GM18861 (cell line): ENCODE measurements at regions not wholly inside any gene's neighbourhood (a gene's known extent, or its start where the extent isn't known, plus 50 kb on each side); places are given as distances from the start of the nearest gene placed in this dataset.

ENCODE experiments used
- ATAC-seq: cut with Tn5 transposase; IDR thresholded peaks from one replicate; pipeline ENCODE4 v1.9.1; 2021; ENCODE audit not compliant: unreplicated experiment

DNA sequence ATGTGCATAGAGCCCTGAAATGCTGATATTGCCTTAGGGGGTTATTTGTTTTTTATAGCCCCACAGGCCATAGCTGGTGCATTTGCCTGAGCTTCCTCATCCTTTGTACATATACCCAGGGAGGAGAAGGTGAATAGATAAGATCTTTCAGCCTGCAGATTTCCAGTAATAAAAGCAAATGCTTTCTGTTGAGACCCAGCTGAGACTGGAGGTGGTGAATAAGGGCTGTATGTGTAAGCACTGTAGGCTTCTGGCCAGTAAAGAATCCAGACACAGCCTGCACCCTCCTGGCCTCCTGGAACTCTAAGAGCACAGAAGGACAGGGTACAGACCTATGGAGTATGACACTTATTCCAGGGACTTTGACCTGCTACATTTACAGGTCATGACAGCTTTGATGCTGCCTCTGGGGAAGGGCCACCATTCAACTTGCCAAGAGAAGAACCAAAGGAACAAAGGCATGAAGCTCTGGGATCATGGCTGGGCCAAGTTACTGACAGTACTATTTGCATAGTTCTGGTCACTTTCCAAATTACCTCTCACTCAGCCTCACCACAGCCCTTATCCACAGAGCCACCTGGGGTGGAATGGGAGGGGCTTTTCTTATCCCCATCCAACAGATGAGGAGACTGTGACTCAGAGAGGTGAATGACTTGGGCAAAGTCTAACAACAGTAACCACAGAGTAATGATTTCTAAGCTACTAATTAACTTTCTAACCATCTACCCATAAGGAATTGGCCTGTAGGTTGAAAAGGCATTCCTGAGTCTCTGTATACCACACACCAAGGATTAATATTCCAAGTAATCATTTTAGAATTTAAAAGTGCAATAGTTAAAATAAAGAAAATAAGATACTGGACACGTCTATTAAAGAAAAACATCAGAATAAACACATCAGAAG, 604.5 kb upstream of the KLF4 start:
- no peak for ATAC-seq

DNA sequence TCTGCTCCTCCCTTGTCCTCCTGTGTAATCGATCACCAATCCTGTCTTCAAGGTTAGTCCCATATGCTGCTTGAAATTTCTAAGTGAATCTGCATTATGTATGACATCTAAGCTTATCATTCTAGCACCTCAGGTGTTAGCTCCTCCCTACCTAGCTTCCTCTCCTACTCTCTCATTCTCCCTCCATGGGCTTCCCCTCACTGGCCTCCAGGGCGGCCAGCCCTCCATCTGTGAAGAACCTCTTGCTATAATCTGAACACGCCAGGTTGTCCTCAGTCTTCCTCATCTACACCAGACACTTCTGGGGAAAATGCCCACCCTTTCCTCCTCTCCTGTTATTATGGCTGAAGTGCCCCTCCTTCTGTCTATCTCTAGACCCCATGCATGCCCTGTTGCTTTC, 599.3 kb upstream of the KLF4 start:
- no peak for ATAC-seq

DNA sequence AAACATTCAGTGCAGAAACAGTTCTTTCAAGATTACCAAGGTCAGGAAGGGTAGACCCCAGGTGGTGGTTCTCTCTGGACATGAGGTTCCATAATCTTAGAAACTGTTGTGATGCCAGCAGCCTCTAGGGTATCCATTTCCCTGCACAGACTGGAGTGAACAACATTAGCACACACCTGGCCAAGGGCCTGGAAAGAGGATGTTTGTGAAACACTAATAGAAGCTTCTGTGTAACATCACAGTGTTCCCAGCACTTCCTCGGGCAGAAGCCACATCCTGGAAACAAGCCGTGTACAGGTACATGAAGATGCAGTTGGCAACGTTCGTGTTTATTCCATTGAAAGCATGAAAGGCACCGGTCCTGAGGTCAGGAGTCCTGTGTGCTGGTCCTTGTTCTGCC, 598.2 kb upstream of the KLF4 start:
- no peak for ATAC-seq

- ATAC-seq: no peak
These were observed 597.1 kb upstream of the KLF4 start for GRCh38 chr9:108086624-108087023.

- ATAC-seq: no peak
These were observed 595.7 kb upstream of the KLF4 start for GRCh38 chr9:108085294-108085693.

- ATAC-seq: no peak
These were observed 594.3 kb upstream of the KLF4 start for GRCh38 chr9:108083796-108084352.

DNA sequence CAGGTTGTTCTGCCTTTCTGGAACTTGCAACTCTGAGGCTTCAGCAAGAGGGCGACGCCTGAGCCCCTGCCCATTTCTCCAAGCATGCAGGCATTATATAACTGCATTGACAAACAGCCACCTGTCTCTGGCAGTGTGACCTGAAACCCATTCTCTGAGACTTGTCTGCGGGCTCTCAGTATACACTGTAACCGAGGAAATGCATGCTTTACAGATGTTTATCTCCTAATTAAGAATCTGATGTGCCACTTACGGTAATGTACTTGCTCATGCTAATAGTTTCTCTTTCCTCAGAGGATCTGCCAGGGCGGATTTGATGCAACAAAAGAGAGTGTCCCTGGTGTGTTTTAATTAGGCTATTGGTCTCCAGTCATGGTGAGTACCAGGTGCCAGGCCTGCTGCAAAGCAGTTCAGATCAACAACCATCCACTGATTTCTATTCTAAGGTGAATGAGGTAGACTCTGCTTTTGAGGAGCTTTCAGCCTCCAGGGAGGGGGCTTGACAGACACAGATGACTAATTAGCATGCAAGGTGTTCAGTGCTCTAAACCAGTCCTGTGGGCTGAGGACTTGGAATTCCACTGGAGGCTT, 593.7 kb upstream of the KLF4 start:
- no peak for ATAC-seq

GRCh38 chr9:108081112-108081511, 591.5 kb upstream of the KLF4 start:
- ATAC-seq: no peak

GRCh38 chr9:108080285-108080684, 590.7 kb upstream of the KLF4 start:
- no peak for ATAC-seq

GRCh38 chr9:108078811-108079210, 589.2 kb upstream of the KLF4 start:
- ATAC-seq: no peak

GRCh38 chr9:108078375-108078774, 588.8 kb upstream of the KLF4 start:
- ATAC-seq: no peak

- no peak for ATAC-seq
These were observed 588.0 kb upstream of the KLF4 start for GRCh38 chr9:108077556-108077955.

- ATAC-seq: no peak
These were observed 585.3 kb upstream of the KLF4 start for GRCh38 chr9:108074900-108075299.

GRCh38 chr9:108073823-108074222, 584.3 kb upstream of the KLF4 start:
- no peak for ATAC-seq

DNA sequence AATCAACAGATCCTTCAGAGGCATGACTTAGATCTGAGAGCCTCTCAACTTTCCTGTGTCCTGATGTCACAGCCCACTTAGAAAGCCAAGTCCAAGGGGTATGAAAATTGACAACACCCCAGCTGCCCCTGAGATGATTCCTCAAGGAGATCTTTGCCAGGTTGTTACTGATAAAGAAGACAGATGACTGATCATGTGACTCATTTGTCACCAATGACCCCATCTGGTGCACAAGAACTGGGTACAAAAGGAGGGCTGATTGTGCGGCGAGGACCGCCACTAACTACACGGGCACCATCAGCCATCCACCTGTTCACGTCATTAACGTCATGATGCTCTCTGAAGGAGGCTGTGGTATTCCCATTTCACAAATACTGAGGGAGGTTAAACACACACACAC, 583.2 kb upstream of the KLF4 start:
- ATAC-seq: no peak

GRCh38 chr9:108070861-108071260, 581.3 kb upstream of the KLF4 start:
- no peak for ATAC-seq

GRCh38 chr9:108069991-108070390, 580.4 kb upstream of the KLF4 start:
- ATAC-seq: no peak

- ATAC-seq: no peak
These were observed 573.1 kb upstream of the KLF4 start for GRCh38 chr9:108062680-108063079.

GRCh38 chr9:108060175-108060574, 570.6 kb upstream of the KLF4 start:
- ATAC-seq: no peak

- no peak for ATAC-seq
These were observed 568.7 kb upstream of the KLF4 start for GRCh38 chr9:108058135-108058814.

DNA sequence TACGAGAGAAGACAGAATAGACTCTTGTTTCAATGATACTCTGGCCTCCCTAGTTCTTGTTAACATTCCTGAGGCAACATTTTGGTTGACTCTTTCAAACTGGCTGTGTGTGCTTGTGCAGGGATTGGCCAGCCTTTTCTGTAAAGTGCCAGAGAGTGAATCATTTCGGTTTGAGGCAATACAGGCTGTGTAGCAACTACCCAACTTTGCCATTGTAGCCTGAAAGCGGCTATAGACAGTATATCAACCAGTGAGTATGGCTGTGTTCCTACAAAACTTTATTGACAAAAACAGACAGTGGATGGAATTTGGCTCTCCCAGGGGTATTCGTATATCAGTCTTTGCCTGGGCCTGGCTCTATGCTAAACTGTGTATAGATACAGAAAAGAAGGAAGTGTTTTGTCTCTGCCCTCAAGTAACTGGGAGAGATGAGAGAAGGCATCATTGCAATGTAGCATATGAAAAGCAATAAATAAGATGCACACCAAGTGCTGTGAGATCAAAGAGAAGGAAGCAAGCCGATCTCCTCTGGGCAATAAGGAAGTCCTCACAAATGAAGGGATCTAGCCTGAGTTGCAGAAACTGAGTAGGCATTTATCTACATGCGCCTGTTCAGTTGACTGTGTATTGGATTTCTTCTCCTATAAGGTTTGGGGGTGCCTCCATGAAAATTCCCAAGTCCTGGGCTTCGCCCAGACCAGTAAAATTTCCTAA, 568.0 kb upstream of the KLF4 start:
- ATAC-seq: no peak
